DMS 273 (cell line): ENCODE measurements at regions not wholly inside any gene's neighbourhood (a gene's known extent, or its start where the extent isn't known, plus 50 kb on each side); places are given as distances from the start of the nearest gene placed in this dataset.
"Not testable (repeated sequence)": the region's sequence is repeated elsewhere in the genome, so short reads cannot be mapped to it uniquely, and the experiment has no call there.

Experiments
- DNase-seq: peaks from one replicate; lab custom pipeline; 2025; ENCODE audit not compliant: unreplicated experiment; lab: John Stamatoyannopoulos, UW

- no peak for DNase-seq
Measured at GRCh38 chr5:38149815-38150195, 108.6 kb upstream of the EGFLAM start.

GRCh38 chr5:38148021-38148625, 110.2 kb upstream of the EGFLAM start:
- no peak for DNase-seq

GRCh38 chr5:38143384-38143783, 115.0 kb upstream of the EGFLAM start:
- DNase-seq: no peak

- DNase-seq: no peak
Measured at GRCh38 chr5:38141665-38142064, 116.7 kb upstream of the EGFLAM start.

GRCh38 chr5:38138574-38138973, 119.8 kb upstream of the EGFLAM start:
- no peak for DNase-seq

GRCh38 chr5:38135486-38136039, 122.8 kb upstream of the EGFLAM start:
- no peak for DNase-seq

GRCh38 chr5:38134810-38135209, 123.5 kb upstream of the EGFLAM start:
- DNase-seq: no peak

GRCh38 chr5:38134294-38134693, 124.1 kb upstream of the EGFLAM start:
- not testable (repeated sequence) for DNase-seq

GRCh38 chr5:38131686-38132085, 126.7 kb upstream of the EGFLAM start:
- no peak for DNase-seq

GRCh38 chr5:38124321-38124720, 134.0 kb upstream of the EGFLAM start:
- no peak for DNase-seq

- no peak for DNase-seq
Measured at GRCh38 chr5:38121420-38121819, 136.9 kb upstream of the EGFLAM start.

GRCh38 chr5:38119836-38120235, 138.5 kb upstream of the EGFLAM start:
- no peak for DNase-seq

GRCh38 chr5:38117784-38118479, 140.4 kb upstream of the EGFLAM start:
- DNase-seq: no peak

- DNase-seq: no peak
Measured at GRCh38 chr5:38115318-38115827, 143.0 kb upstream of the EGFLAM start.

- DNase-seq: no peak
Measured at GRCh38 chr5:38113880-38114279, 144.5 kb upstream of the EGFLAM start.

GRCh38 chr5:38113456-38113855, 144.9 kb upstream of the EGFLAM start:
- DNase-seq: no peak

- no peak for DNase-seq
Measured at GRCh38 chr5:38112938-38113337, 145.4 kb upstream of the EGFLAM start.

GRCh38 chr5:38110130-38110529, 148.2 kb upstream of the EGFLAM start:
- DNase-seq: no peak

GRCh38 chr5:38107096-38107495, 151.3 kb upstream of the EGFLAM start:
- DNase-seq: no peak

GRCh38 chr5:38105801-38106200, 152.6 kb upstream of the EGFLAM start:
- DNase-seq: no peak

GRCh38 chr5:38105231-38105570, 153.2 kb upstream of the EGFLAM start:
- no peak for DNase-seq

GRCh38 chr5:38104497-38105230, 153.7 kb upstream of the EGFLAM start:
- DNase-seq: no peak
